Stomach (tissue), 8 donors: ENCODE measurements at regions not wholly inside any gene's neighbourhood (a gene's known extent, or its start where the extent isn't known, plus 50 kb on each side); places are given as distances from the start of the nearest gene placed in this dataset.

Experiments
- DNase-seq, 2 donors: peaks; one replicate each; pipeline versions ENCODE4 v3.0.0 to v3.0.0-alpha.2; 2013 to 2019
- H3K27ac ChIP-seq, 5 donors: fragments of 200-600 bp in 4 of 5; sonication (generic) in 4 of 5; one replicate each; pipeline ENCODE4 v1.5.1; 2013 to 2019; ENCODE audit warnings: mild to moderate bottlenecking in 1 of 5, moderate library complexity in 1 of 5
- H3K27me3 ChIP-seq, 3 donors: fragments of 200-600 bp; sonication (generic); one replicate each; pipeline ENCODE4 v1.5.1; 2017 to 2019; ENCODE audit warnings: mixed run types in 1 of 3
- H3K36me3 ChIP-seq, 4 donors: fragments of 200-600 bp; sonication (generic); 1 replicate in 3 of 4; 2 replicates in 1 of 4; pipeline ENCODE4 v1.5.1; 2016 to 2019
- H3K4me1 ChIP-seq, 4 donors: fragments of 200-600 bp; sonication (generic); one replicate each; pipeline ENCODE4 v1.5.1; 2016 to 2019
- H3K4me3 ChIP-seq, 4 donors: fragments of 200-600 bp; sonication (generic) in 3 of 4; one replicate each; pipeline ENCODE4 v1.5.1; 2016 to 2019; ENCODE audit warnings: mild to moderate bottlenecking in 1 of 4
- H3K9me3 ChIP-seq, 4 donors: fragments of 200-600 bp; sonication (generic); one replicate each; pipeline ENCODE4 v1.5.1; 2016 to 2019
- CTCF ChIP-seq, 7 experiments: fragments of 450-650 bp in 4 of 7; fragments of 200-600 bp in 3 of 7; sonication (generic) in 3 of 7; IDR thresholded peaks; one replicate each; pipeline ENCODE4 v1.5.1; 2016 to 2019; ENCODE audit warnings: antibody characterized with exemption in 7 of 7, control low read depth in 2 of 7, mild to moderate bottlenecking in 1 of 7
- EP300 ChIP-seq: sonication (generic); formaldehyde crosslinking; IDR thresholded peaks from one replicate; pipeline ENCODE4 v1.6.1; 2017; ENCODE audit warnings: antibody characterized with exemption
- POLR2A ChIP-seq, 4 donors: fragments of 450-650 bp; IDR thresholded peaks; one replicate each; pipeline ENCODE4 v1.6.1; 2016; ENCODE audit warnings: antibody characterized with exemption in 4 of 4, control low read depth in 2 of 4, mild to moderate bottlenecking in 1 of 4, moderate library complexity in 1 of 4
- POLR2AphosphoS5 ChIP-seq, 3 donors: sonication (generic); formaldehyde crosslinking; IDR thresholded peaks; one replicate each; pipeline ENCODE4 v1.6.1; 2016; ENCODE audit warnings: antibody characterized with exemption in 3 of 3
- WGBS, 5 donors: extraction: QIAGEN DNeasy Blood & Tissue Kit in 3 of 5; methylation state at CpG; one replicate each; pipeline versions ENCODE4 v1.1.5 to v1.1.7; 2013 to 2018; 5-methylcytosine and 5-hydroxymethylcytosine counted together
- intact Hi-C: fragments of 100-400 bp; cut with DNase I; formaldehyde crosslinking; loops from one replicate; pipeline ENCODE4 v1.15.1; 2023; ENCODE audit warnings: low total_unique reads
- donor health status: healthy with polysubstance abuse.
- donor health status: Bipolar disorder and iron deficiency.
- donor health status: healthy.

- 93 to 96% (median 95%) methylated on average over 10 of the region's 10 CpGs for WGBS, 5 donors
- Histone ChIP-seq H3K27ac (no peak overlapping the region), H3K27me3 (no peaks in the 10 kb centered on the region), H3K4me1 (peaks cover 0 to 37% (median 17%) of the 10 kb centered on the region in 4 donors), H3K4me3 (no peak overlapping the region), H3K9me3 (peaks cover 0 to 13% (median 0%) of the 10 kb centered on the region in 4 donors), H3K36me3 (no peaks in the 10 kb centered on the region)
- TF ChIP-seq CTCF (IDR thresholded peaks at IDR 0.05) (no peak), EP300 (no peak), POLR2AphosphoS5 (IDR thresholded peaks at IDR 0.05) (no peak)
- DNase-seq: no peak
- intact Hi-C loops: no loop called here
Observed at GRCh38 chr6:166714581-166714980, 87.5 kb upstream of the RPS6KA2 start.

GRCh38 chr6:166714187-166714510 is 87.1 kb upstream of the RPS6KA2 start:
- no peak for TF ChIP-seq POLR2A (IDR thresholded peaks at IDR 0.05)
- no peak for TF ChIP-seq EP300
- no peak for TF ChIP-seq CTCF (IDR thresholded peaks at IDR 0.05)
- TF ChIP-seq POLR2AphosphoS5 (IDR thresholded peaks at IDR 0.05): no peak
- no peak overlapping the region for H3K27ac ChIP-seq
- WGBS, 5 donors: 88 to 97% (median 89%) methylated on average over 2 of the region's 2 CpGs

GRCh38 chr6:166713434-166714186 is 86.6 kb upstream of the RPS6KA2 start:
- Histone ChIP-seq H3K9me3 (peaks cover 0 to 13% (median 0%) of the 10 kb centered on the region in 4 donors), H3K27me3 (no peaks in the 10 kb centered on the region), H3K4me1 (peaks cover 0 to 27% (median 17%) of the 10 kb centered on the region in 4 donors), H3K36me3 (no peaks in the 10 kb centered on the region), H3K4me3 (no peak overlapping the region), H3K27ac (peak overlapping the region in 1 of 5 donors; percentile 58)
- no peak for TF ChIP-seq CTCF (IDR thresholded peaks at IDR 0.05)
- no peak for TF ChIP-seq POLR2AphosphoS5 (IDR thresholded peaks at IDR 0.05)
- TF ChIP-seq EP300: no peak
- no peak for TF ChIP-seq POLR2A (IDR thresholded peaks at IDR 0.05)
- WGBS, 5 donors: 62 to 73% (median 67%) methylated on average over 16 of the region's 16 CpGs
- intact Hi-C loops: no loop called here
- DNase-seq: no peak

More at GRCh38 chr6:166714187-166714510, 87.1 kb upstream of the RPS6KA2 start:
- Histone ChIP-seq H3K27me3 (no peaks in the 10 kb centered on the region), H3K9me3 (peaks cover 0 to 13% (median 0%) of the 10 kb centered on the region in 4 donors), H3K36me3 (no peaks in the 10 kb centered on the region), H3K4me3 (no peak overlapping the region), H3K4me1 (peaks cover 0 to 32% (median 17%) of the 10 kb centered on the region in 4 donors)
- no peak for DNase-seq
- intact Hi-C loops: no loop called here

- TF ChIP-seq POLR2AphosphoS5 (IDR thresholded peaks at IDR 0.05) (no peak), EP300 (no peak), CTCF (IDR thresholded peaks at IDR 0.05) (no peak)
- Histone ChIP-seq H3K4me1 (peaks cover 0 to 25% (median 11%) of the 10 kb centered on the region in 4 donors), H3K27ac (peak overlapping the region in 1 of 5 donors; percentile 58), H3K4me3 (no peak overlapping the region), H3K27me3 (no peaks in the 10 kb centered on the region), H3K9me3 (peaks cover 0 to 13% (median 0%) of the 10 kb centered on the region in 4 donors), H3K36me3 (no peaks in the 10 kb centered on the region)
- DNase-seq: no peak
- intact Hi-C loops: no loop called here
- 75 to 79% (median 77%) methylated on average over 21 of the region's 21 CpGs for WGBS, 5 donors
Observed at GRCh38 chr6:166712286-166713228, 85.5 kb upstream of the RPS6KA2 start.
